ENCODE measurements at regions not wholly inside any gene's neighbourhood (a gene's known extent, or its start where the extent isn't known, plus 50 kb on each side); places are given as distances from the start of the nearest gene placed in this dataset.

- TF ChIP-seq POLR2A (IDR thresholded peaks at IDR 0.05; ENCODE audit: borderline replicate concordance, extremely low read depth, insufficient read depth, insufficient read length) (no peak), CTCF (IDR thresholded peaks at IDR 0.05 in 2 of 3, conservative IDR thresholded peaks at IDR 0.05 in 1 of 3; ENCODE audit: borderline replicate concordance in 1 of 3, insufficient read depth in 1 of 3, low read depth in 2 of 3, low read length in 2 of 3) (no peak)
These were observed 407.8 kb downstream of the ATP23 start for GRCh38 chr12:58349161-58349560.
